ENCODE measurements at regions not wholly inside any gene's neighbourhood (a gene's known extent, or its start where the extent isn't known, plus 50 kb on each side); places are given as distances from the start of the nearest gene placed in this dataset.

DNA sequence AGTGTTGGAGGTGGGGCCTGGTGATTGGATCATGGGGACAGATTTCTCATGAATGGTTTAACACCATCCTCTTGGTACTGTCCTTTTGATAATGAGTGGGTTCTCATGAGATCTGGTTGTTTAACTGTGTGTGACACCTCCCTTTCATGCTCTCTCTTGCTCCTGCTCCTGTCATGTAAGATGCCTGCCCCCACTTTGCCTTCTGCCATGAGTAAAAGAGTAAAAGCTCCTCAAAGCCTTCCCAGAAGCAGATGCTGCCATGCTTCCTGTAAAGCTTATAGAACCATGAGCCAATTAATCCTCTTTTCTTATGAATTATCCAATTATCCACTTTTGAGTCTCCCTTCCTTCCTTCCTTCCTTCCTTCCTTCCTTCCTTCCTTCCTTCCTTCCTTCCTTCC lies 317.7 kb downstream of the RDH14 start:
- H3K4me3 ChIP-seq (ENCODE audit: insufficient read depth, low read length, poor library complexity, severe bottlenecking) = no peak overlapping the region
- H3K9me2 ChIP-seq (replicated peaks; ENCODE audit: insufficient read depth, low read length) = no peaks in the 10 kb centered on the region
- H3K4me2 ChIP-seq (ENCODE audit: low read depth, low read length, poor library complexity, severe bottlenecking) = no peak overlapping the region
- no peaks in the 10 kb centered on the region for H3K9me3 ChIP-seq (ENCODE audit: insufficient read depth, low read length)
- no peaks in the 10 kb centered on the region for H3F3A ChIP-seq (ENCODE audit: insufficient read depth)
- H2AFZ ChIP-seq (ENCODE audit: low read depth, low read length, severe bottlenecking) = no peak overlapping the region
- no peaks in the 10 kb centered on the region for H3K27me3 ChIP-seq (ENCODE audit: low read length)
- no peak overlapping the region for H3K9ac ChIP-seq (ENCODE audit: low read length)
- H3K79me2 ChIP-seq (ENCODE audit: insufficient read depth, low read length) = no peaks in the 10 kb centered on the region
- H4K20me1 ChIP-seq (ENCODE audit: low read depth, low read length) = no peaks in the 10 kb centered on the region
- TF ChIP-seq EZH2phosphoT487 (conservative IDR thresholded peaks at IDR 0.05; ENCODE audit: low read length) = no peak
- TF ChIP-seq, protein P1, sequence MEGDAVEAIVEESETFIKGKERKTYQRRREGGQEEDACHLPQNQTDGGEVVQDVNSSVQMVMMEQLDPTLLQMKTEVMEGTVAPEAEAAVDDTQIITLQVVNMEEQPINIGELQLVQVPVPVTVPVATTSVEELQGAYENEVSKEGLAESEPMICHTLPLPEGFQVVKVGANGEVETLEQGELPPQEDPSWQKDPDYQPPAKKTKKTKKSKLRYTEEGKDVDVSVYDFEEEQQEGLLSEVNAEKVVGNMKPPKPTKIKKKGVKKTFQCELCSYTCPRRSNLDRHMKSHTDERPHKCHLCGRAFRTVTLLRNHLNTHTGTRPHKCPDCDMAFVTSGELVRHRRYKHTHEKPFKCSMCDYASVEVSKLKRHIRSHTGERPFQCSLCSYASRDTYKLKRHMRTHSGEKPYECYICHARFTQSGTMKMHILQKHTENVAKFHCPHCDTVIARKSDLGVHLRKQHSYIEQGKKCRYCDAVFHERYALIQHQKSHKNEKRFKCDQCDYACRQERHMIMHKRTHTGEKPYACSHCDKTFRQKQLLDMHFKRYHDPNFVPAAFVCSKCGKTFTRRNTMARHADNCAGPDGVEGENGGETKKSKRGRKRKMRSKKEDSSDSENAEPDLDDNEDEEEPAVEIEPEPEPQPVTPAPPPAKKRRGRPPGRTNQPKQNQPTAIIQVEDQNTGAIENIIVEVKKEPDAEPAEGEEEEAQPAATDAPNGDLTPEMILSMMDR (IDR thresholded peaks at IDR 0.05; ENCODE audit: insufficient read depth, low read length, poor library complexity, severe bottlenecking) = no peak
- H3K36me3 ChIP-seq (ENCODE audit: low read length) = no peaks in the 10 kb centered on the region
- H3K27ac ChIP-seq (ENCODE audit: low read depth, low read length) = no peak overlapping the region

DNA sequence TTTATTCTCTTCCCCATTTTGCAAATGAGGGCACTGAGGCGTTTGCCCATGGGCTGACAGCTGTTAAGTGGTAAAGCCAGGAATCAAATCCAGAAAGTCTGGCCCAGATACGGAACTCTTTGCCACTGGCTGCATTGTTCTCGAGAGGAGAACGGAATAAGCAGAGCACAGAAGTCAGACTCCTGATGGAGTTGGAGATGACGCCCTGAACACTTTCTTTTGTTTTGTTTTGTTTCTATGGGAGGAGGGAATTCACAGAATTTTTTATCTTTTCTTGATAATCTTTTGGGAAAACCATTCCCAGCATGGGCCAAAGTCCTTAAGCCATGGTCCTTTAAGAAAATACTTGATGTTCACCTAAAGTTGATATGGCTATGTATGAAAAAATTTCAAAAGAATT lies 322.2 kb downstream of the RDH14 start:
- Histone ChIP-seq H3K4me2 (ENCODE audit: low read depth, low read length, poor library complexity, severe bottlenecking) (no peak overlapping the region), H3K27me3 (ENCODE audit: low read length) (no peaks in the 10 kb centered on the region), H2AFZ (ENCODE audit: low read depth, low read length, severe bottlenecking) (no peak overlapping the region), H3K9me3 (ENCODE audit: insufficient read depth, low read length) (no peaks in the 10 kb centered on the region), H3F3A (ENCODE audit: insufficient read depth) (no peaks in the 10 kb centered on the region), H3K79me2 (ENCODE audit: insufficient read depth, low read length) (no peaks in the 10 kb centered on the region), H3K36me3 (ENCODE audit: low read length) (no peaks in the 10 kb centered on the region), H3K9me2 (replicated peaks; ENCODE audit: insufficient read depth, low read length) (no peaks in the 10 kb centered on the region), H4K20me1 (ENCODE audit: low read depth, low read length) (no peaks in the 10 kb centered on the region), H3K27ac (ENCODE audit: low read depth, low read length) (no peak overlapping the region), H3K9ac (ENCODE audit: low read length) (no peak overlapping the region), H3K4me3 (ENCODE audit: insufficient read depth, low read length, poor library complexity, severe bottlenecking) (no peak overlapping the region)
- TF ChIP-seq EZH2phosphoT487 (conservative IDR thresholded peaks at IDR 0.05; ENCODE audit: low read length) = no peak
- TF ChIP-seq, protein P1 (IDR thresholded peaks at IDR 0.05; ENCODE audit: insufficient read depth, low read length, poor library complexity, severe bottlenecking) = no peak

DNA sequence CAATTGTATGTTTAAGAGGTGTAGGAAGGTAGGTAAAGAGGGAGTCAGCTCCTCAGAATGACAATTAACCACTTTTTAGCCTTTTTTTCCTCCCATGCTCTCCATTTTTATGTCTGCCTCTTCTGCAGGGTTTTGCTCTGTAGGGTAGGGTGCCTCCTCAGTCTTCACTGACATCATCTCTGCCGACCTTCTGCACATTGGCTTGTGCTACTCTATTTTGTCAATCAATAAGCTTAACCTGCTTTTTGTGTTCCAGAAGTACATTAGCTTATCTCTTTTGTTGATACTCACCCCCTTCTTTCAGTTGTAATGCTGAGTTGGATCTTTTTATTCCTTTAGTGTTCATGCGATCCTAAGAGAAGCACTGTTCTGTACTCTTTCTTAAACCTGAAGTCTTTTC lies 323.2 kb downstream of the RDH14 start:
- Histone ChIP-seq H3K9ac (ENCODE audit: low read length) (no peak overlapping the region), H3K36me3 (ENCODE audit: low read length) (no peaks in the 10 kb centered on the region), H3K27ac (ENCODE audit: low read depth, low read length) (no peak overlapping the region), H3K79me2 (ENCODE audit: insufficient read depth, low read length) (no peaks in the 10 kb centered on the region), H3K9me3 (ENCODE audit: insufficient read depth, low read length) (no peaks in the 10 kb centered on the region), H2AFZ (ENCODE audit: low read depth, low read length, severe bottlenecking) (no peak overlapping the region), H4K20me1 (ENCODE audit: low read depth, low read length) (no peaks in the 10 kb centered on the region), H3K9me2 (replicated peaks; ENCODE audit: insufficient read depth, low read length) (no peaks in the 10 kb centered on the region), H3K27me3 (ENCODE audit: low read length) (no peaks in the 10 kb centered on the region), H3K4me2 (ENCODE audit: low read depth, low read length, poor library complexity, severe bottlenecking) (no peak overlapping the region), H3K4me3 (ENCODE audit: insufficient read depth, low read length, poor library complexity, severe bottlenecking) (no peak overlapping the region), H3F3A (ENCODE audit: insufficient read depth) (no peaks in the 10 kb centered on the region)
- no peak for TF ChIP-seq EZH2phosphoT487 (conservative IDR thresholded peaks at IDR 0.05; ENCODE audit: low read length)
- TF ChIP-seq, protein P1 (IDR thresholded peaks at IDR 0.05; ENCODE audit: insufficient read depth, low read length, poor library complexity, severe bottlenecking) = no peak
